GM23338 (cell line): ENCODE measurements at regions not wholly inside any gene's neighbourhood (a gene's known extent, or its start where the extent isn't known, plus 50 kb on each side); places are given as distances from the start of the nearest gene placed in this dataset.
A peak's percentile ranks its signal among the peaks of the same experiment; 100 is the strongest.

Source experiments
- ATAC-seq: fragments of 200-7000 bp; cut with Tn5 transposase; 3 replicates; pipeline ENCODE4 v1.9.1; 2020
- DNase-seq: peaks from one replicate; pipeline ENCODE4 v3.0.0-alpha.2; 2015; ENCODE audit warnings: low spot score
- H2AFZ ChIP-seq: fragments of 200-600 bp; sonication (generic); 2 replicates; pipeline ENCODE4 v1.8.0; 2016; ENCODE audit warnings: antibody characterized with exemption, mild to moderate bottlenecking, moderate library complexity
- H3F3A ChIP-seq: fragments of 200-600 bp; sonication (generic); replicated peaks from 2 replicates; pipeline ENCODE4 v1.8.0; 2017; ENCODE audit warnings: antibody characterized with exemption, mixed run types, low read depth
- H3K27ac ChIP-seq: fragments of 200-600 bp; sonication (generic); 2 replicates; pipeline ENCODE4 v1.6.1; 2016; ENCODE audit warnings: low read depth
- H3K27me3 ChIP-seq: fragments of 200-600 bp; sonication (generic); 2 replicates; pipeline ENCODE4 v1.8.0; 2016; ENCODE audit warnings: mild to moderate bottlenecking, mixed run types, moderate library complexity; ENCODE audit not compliant: insufficient read depth
- H3K36me3 ChIP-seq: fragments of 200-600 bp; sonication (generic); 2 replicates; pipeline ENCODE4 v1.8.0; 2016; ENCODE audit warnings: mild to moderate bottlenecking; ENCODE audit not compliant: insufficient read depth
- H3K4me1 ChIP-seq: fragments of 200-600 bp; sonication (generic); 2 replicates; pipeline ENCODE4 v1.8.0; 2016; ENCODE audit warnings: mild to moderate bottlenecking, moderate library complexity; ENCODE audit not compliant: insufficient read depth
- H3K4me2 ChIP-seq: fragments of 200-600 bp; sonication (generic); 2 replicates; pipeline ENCODE4 v1.7.1; 2017; ENCODE audit warnings: mixed run types
- H3K4me3 ChIP-seq: fragments of 200-600 bp; sonication (generic); 2 replicates; pipeline ENCODE4 v1.6.1; 2016; ENCODE audit warnings: mixed run types
- H3K79me2 ChIP-seq: fragments of 200-600 bp; sonication (generic); replicated peaks from 2 replicates; pipeline ENCODE4 v1.8.0; 2017; ENCODE audit warnings: mild to moderate bottlenecking; ENCODE audit not compliant: insufficient read depth
- H3K9me2 ChIP-seq: fragments of 200-600 bp; sonication (generic); 2 replicates; pipeline ENCODE4 v1.8.0; 2017; ENCODE audit not compliant: insufficient read depth
- H4K20me1 ChIP-seq: fragments of 200-600 bp; sonication (generic); replicated peaks from 2 replicates; pipeline ENCODE4 v1.8.0; 2017; ENCODE audit warnings: mild to moderate bottlenecking; ENCODE audit not compliant: insufficient read depth
- H3K27ac Mint-ChIP-seq: 2 replicates; pipeline ENCODE4 v1.8.0; 2020; ENCODE audit warnings: inconsistent platforms, mild to moderate bottlenecking, moderate library complexity, mixed read lengths
- H3K27me3 Mint-ChIP-seq: 3 replicates; pipeline ENCODE4 v1.8.0; 2022; ENCODE audit warnings: low read depth, mild to moderate bottlenecking, moderate library complexity, mixed read lengths, inconsistent platforms; ENCODE audit not compliant: insufficient read depth, poor library complexity
- H3K36me3 Mint-ChIP-seq: 3 replicates; pipeline ENCODE4 v1.8.0; 2021; ENCODE audit warnings: low read depth, mild to moderate bottlenecking, inconsistent platforms, moderate library complexity, mixed read lengths
- H3K4me1 Mint-ChIP-seq: 3 replicates; pipeline ENCODE4 v1.8.0; 2020; ENCODE audit warnings: mild to moderate bottlenecking, inconsistent platforms, mixed read lengths
- H3K4me3 Mint-ChIP-seq: 3 replicates; pipeline ENCODE4 v1.8.0; 2021; ENCODE audit warnings: moderate library complexity, mild to moderate bottlenecking, inconsistent platforms, mixed read lengths
- H3K9me3 Mint-ChIP-seq: 3 replicates; pipeline ENCODE4 v1.8.0; 2020; ENCODE audit warnings: moderate library complexity, mild to moderate bottlenecking, inconsistent platforms, mixed read lengths
- CTCF ChIP-seq, 2 experiments: fragments of 200-600 bp in 1 of 2; sonication (generic) in 1 of 2; conservative IDR thresholded peaks; 2 replicates each; pipeline versions ENCODE4 v1.5.1 to v1.6.1; 2016 to 2017; ENCODE audit warnings: antibody characterized with exemption in 2 of 2, low read depth in 2 of 2, mild to moderate bottlenecking in 2 of 2, moderate library complexity in 1 of 2
- EZH2phosphoT487 ChIP-seq: fragments of 200-600 bp; sonication (generic); IDR thresholded peaks from one replicate; pipeline ENCODE4 v1.8.1; 2018; ENCODE audit warnings: antibody characterized with exemption; ENCODE audit not compliant: unreplicated experiment
- NANOG ChIP-seq: IDR thresholded peaks from 2 replicates; pipeline ENCODE4 v1.6.1; 2016; ENCODE audit warnings: antibody characterized with exemption, borderline replicate concordance
- ZNF114 ChIP-seq: fragments of 250-450 bp; sonication (Bioruptor Pico); IDR thresholded peaks from 2 replicates; pipeline ENCODE4 v1.5.0; 2020; ENCODE audit warnings: mild to moderate bottlenecking, moderate library complexity
- ZNF331 ChIP-seq: fragments of 250-450 bp; sonication (Bioruptor Pico); IDR thresholded peaks from 2 replicates; pipeline ENCODE4 v1.5.0; 2020; ENCODE audit warnings: low read depth, mild to moderate bottlenecking, moderate library complexity

- Histone ChIP-seq H3K9me2 (no peaks in the 10 kb centered on the region), H2AFZ (peak overlapping the region; percentile 86; the same call in 1 of the 2 replicates), H3K79me2 (no peaks in the 10 kb centered on the region), H4K20me1 (no peaks in the 10 kb centered on the region), H3K4me1 (peaks cover 8% of the 10 kb centered on the region; the same call in 1 of the 2 replicates), H3F3A (no peaks in the 10 kb centered on the region), H3K27me3 (no peaks in the 10 kb centered on the region), H3K27ac (no peak overlapping the region), H3K4me3 (no peak overlapping the region), H3K4me2 (no peak overlapping the region), H3K36me3 (no peaks in the 10 kb centered on the region; the same call in 1 of the 2 replicates)
- TF ChIP-seq ZNF331 (CRISPR knock-in tag) (no peak), ZNF114 (CRISPR knock-in tag) (no peak)
- Mint-ChIP-seq H3K27me3 (peaks cover 4% of the 10 kb centered on the region), H3K4me3 (no peak overlapping the region), H3K27ac (no peak overlapping the region), H3K36me3 (no peaks in the 10 kb centered on the region), H3K4me1 (peaks cover 15% of the 10 kb centered on the region), H3K9me3 (no peaks in the 10 kb centered on the region)
- ATAC-seq (no peak), DNase-seq (no peak)
Measured at GRCh38 chr1:91073299-91073698, 51.5 kb upstream of the ZNF644 start.

DNA sequence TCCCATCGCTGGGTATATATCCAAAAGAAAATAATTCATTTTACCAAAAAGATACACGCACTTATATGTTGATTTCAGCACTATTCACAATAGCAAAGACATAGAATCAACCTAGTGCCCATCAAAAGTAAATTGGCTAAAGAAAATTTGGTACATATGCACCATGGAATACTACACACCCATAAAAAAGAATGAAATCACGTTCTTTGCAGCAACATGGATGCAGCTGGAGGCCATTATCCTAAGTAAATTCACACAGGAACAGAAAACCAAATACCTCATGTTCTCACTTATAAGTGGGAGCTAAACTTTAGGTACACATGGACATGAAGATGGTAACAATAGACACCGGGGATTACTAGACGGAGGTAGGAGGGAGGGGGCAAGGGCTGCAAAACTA, 50.0 kb upstream of the ZNF644 start:
- DNase-seq (no peak), ATAC-seq (no peak)
- Histone ChIP-seq H2AFZ (no peak overlapping the region), H3K9me2 (no peaks in the 10 kb centered on the region), H3K4me2 (no peak overlapping the region), H3K27me3 (no peaks in the 10 kb centered on the region), H3K4me3 (no peak overlapping the region), H3F3A (no peaks in the 10 kb centered on the region), H3K4me1 (peaks cover 10% of the 10 kb centered on the region; the same call in 1 of the 2 replicates), H3K27ac (no peak overlapping the region), H3K79me2 (no peaks in the 10 kb centered on the region), H4K20me1 (no peaks in the 10 kb centered on the region), H3K36me3 (no peaks in the 10 kb centered on the region; the same call in 1 of the 2 replicates)
- no peak overlapping the region for H3K27ac Mint-ChIP-seq
- peaks cover 15% of the 10 kb centered on the region; the same call in 2 of the 3 replicates for H3K4me1 Mint-ChIP-seq
- peaks cover 4% of the 10 kb centered on the region for H3K27me3 Mint-ChIP-seq
- H3K36me3 Mint-ChIP-seq = no peaks in the 10 kb centered on the region
- TF ChIP-seq ZNF331 (CRISPR knock-in tag) (no peak), NANOG (no peak), CTCF (conservative IDR thresholded peaks at IDR 0.05; ENCODE audit: low read depth in 2 of 2) (no peak), EZH2phosphoT487 (no peak)
- H3K4me3 Mint-ChIP-seq = no peak overlapping the region
- no peaks in the 10 kb centered on the region for H3K9me3 Mint-ChIP-seq
